Nephron (organoid): ENCODE measurements at regions not wholly inside any gene's neighbourhood (a gene's known extent, or its start where the extent isn't known, plus 50 kb on each side); places are given as distances from the start of the nearest gene placed in this dataset.

Source experiments
- H3K27ac Mint-ChIP-seq, 3 experiments: 2 replicates each; pipeline ENCODE4 v1.8.0; 2020; ENCODE audit warnings: mixed read lengths in 3 of 3, mild to moderate bottlenecking in 2 of 3, moderate library complexity in 1 of 3
- H3K27me3 Mint-ChIP-seq: 2 replicates; pipeline ENCODE4 v1.8.0; 2021; ENCODE audit warnings: low read depth, mild to moderate bottlenecking, moderate library complexity, mixed read lengths
- H3K36me3 Mint-ChIP-seq: 2 replicates; pipeline ENCODE4 v1.8.0; 2020; ENCODE audit warnings: low read depth, mixed read lengths
- H3K4me1 Mint-ChIP-seq: 2 replicates; pipeline ENCODE4 v1.8.0; 2020; ENCODE audit warnings: mixed read lengths
- H3K4me3 Mint-ChIP-seq, 3 experiments: 2 replicates each; pipeline ENCODE4 v1.8.0; 2020; ENCODE audit warnings: mild to moderate bottlenecking in 3 of 3, mixed read lengths in 3 of 3, moderate library complexity in 2 of 3
- H3K9me3 Mint-ChIP-seq: 2 replicates; pipeline ENCODE4 v1.8.0; 2020; ENCODE audit warnings: mixed read lengths
- TF ChIP-seq, protein P1 (sequence below), 3 experiments: fragments of 200-600 bp; sonication (generic); IDR thresholded peaks; one replicate each; pipeline ENCODE4 v1.5.0; 2021; ENCODE audit warnings: antibody characterized with exemption in 3 of 3; ENCODE audit not compliant: unreplicated experiment in 3 of 3

DNA sequence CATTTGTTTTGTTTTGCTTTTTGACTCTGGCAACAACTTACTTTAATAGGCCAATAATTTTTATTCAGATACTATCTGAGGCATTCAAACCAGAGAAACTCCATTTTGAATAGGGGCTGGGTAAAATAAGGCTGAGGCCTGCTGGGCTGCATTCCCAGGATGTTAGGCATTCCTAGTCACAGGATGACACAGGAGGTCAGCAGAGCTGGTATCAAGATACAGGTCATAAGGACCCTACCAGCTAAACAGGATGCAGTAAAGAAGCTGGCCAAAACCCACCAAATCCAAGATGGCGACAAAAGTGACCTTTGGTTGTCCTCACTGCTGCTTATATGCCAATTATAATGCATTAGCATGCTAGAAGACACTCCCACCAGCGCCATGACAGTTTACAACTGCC is 102.2 kb upstream of the XPO1 start:
- no peaks in the 10 kb centered on the region for H3K9me3 Mint-ChIP-seq
- H3K27ac Mint-ChIP-seq = no peak overlapping the region
- TF ChIP-seq, protein P1, sequence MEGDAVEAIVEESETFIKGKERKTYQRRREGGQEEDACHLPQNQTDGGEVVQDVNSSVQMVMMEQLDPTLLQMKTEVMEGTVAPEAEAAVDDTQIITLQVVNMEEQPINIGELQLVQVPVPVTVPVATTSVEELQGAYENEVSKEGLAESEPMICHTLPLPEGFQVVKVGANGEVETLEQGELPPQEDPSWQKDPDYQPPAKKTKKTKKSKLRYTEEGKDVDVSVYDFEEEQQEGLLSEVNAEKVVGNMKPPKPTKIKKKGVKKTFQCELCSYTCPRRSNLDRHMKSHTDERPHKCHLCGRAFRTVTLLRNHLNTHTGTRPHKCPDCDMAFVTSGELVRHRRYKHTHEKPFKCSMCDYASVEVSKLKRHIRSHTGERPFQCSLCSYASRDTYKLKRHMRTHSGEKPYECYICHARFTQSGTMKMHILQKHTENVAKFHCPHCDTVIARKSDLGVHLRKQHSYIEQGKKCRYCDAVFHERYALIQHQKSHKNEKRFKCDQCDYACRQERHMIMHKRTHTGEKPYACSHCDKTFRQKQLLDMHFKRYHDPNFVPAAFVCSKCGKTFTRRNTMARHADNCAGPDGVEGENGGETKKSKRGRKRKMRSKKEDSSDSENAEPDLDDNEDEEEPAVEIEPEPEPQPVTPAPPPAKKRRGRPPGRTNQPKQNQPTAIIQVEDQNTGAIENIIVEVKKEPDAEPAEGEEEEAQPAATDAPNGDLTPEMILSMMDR (IDR thresholded peaks at IDR 0.05; ENCODE audit: unreplicated experiment in 3 of 3) = no peak
- H3K27me3 Mint-ChIP-seq = no peaks in the 10 kb centered on the region
- H3K36me3 Mint-ChIP-seq = no peaks in the 10 kb centered on the region
- no peak overlapping the region for H3K4me3 Mint-ChIP-seq
- H3K4me1 Mint-ChIP-seq = no peaks in the 10 kb centered on the region

DNA sequence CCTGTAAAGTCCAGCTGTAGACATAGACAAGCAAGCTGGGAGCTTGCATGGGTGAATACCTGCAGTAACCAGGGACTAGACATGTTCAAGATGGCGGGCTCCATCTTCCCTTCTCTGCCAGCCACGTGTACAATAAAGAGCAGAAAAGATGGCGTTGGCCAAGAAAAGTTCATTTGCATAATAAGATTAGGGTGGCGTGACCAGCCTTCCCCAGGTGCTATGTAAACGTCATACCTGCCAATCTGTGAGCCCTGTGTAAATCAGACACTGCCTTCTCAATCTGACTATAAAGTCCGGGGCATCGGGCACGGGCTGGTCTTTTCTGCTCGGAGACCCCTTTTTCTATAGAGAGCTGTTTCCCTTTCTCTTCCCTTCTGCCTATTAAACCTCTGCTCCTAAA is 101.6 kb upstream of the XPO1 start:
- Mint-ChIP-seq H3K9me3 (no peaks in the 10 kb centered on the region), H3K27ac (no peak overlapping the region), H3K4me1 (no peaks in the 10 kb centered on the region), H3K4me3 (no peak overlapping the region), H3K36me3 (no peaks in the 10 kb centered on the region), H3K27me3 (no peaks in the 10 kb centered on the region)
- TF ChIP-seq, protein P1 (IDR thresholded peaks at IDR 0.05; ENCODE audit: unreplicated experiment in 3 of 3) = no peak

DNA sequence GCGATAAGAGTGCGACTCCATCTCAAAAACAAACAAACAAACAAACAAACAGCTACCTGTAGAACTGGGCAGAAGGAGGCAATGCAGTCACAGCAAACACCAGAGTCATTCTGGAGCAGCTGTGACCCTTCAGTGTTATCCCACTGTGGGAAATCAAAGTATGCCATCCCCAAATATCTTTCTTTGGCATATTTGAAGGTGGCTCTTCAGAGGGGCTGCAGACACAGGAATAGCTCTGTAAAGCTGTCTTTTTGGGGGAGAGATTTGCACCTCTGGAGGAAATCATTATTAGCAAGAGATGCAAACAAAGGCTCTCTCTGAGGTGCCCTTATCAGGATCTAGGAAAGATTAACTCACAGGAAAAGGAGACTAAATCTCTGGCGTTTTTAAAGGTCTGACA is 98.5 kb upstream of the XPO1 start:
- no peak overlapping the region for H3K4me3 Mint-ChIP-seq

DNA sequence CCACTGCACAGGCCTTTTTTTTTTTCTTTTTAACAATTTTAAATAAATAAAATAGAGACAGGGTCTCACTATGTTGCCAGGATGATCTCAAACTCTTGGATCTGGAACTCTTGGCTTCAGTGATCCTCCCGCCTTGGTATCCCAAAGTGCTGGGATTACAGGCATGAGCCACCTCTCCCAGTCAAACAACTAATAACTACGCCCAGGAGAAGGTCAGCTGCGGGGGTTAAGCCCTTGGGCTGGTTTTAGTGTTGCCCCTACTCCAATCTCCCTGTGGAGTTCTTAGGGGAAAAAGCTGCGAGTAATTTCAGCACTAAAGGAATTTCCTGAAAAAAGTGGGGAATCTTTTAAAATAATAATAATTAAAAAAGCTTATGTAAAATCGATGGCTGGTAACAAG is 96.4 kb upstream of the XPO1 start:
- Mint-ChIP-seq H3K36me3 (no peaks in the 10 kb centered on the region), H3K4me3 (no peak overlapping the region), H3K9me3 (no peaks in the 10 kb centered on the region), H3K27me3 (no peaks in the 10 kb centered on the region), H3K4me1 (no peaks in the 10 kb centered on the region), H3K27ac (no peak overlapping the region)
- TF ChIP-seq, protein P1 (IDR thresholded peaks at IDR 0.05; ENCODE audit: unreplicated experiment in 3 of 3) = no peak

More for the DNA sequence above, 98.5 kb upstream of the XPO1 start:
- Mint-ChIP-seq H3K9me3 (no peaks in the 10 kb centered on the region), H3K36me3 (no peaks in the 10 kb centered on the region), H3K27ac (no peak overlapping the region), H3K4me1 (no peaks in the 10 kb centered on the region), H3K27me3 (no peaks in the 10 kb centered on the region)
- TF ChIP-seq, protein P1 (IDR thresholded peaks at IDR 0.05; ENCODE audit: unreplicated experiment in 3 of 3) = no peak

DNA sequence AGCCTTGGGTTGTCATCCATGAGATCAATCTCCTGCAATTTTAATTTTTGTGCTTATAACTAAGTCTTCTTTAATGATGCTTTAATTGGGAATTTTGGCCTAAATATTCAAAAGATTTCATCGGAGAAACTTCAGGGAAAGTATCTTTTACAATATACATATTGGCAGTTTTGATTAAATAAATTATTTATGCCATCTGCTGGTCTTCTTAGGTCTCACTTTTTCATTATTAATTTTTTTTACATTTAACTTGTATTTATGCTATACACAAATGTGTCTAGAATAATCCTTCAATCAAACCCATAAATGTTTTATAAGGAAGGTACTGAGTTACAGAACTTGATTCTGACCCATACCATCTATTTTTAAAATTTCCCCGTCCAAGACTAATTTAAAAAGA is 95.1 kb upstream of the XPO1 start:
- H3K27me3 Mint-ChIP-seq = no peaks in the 10 kb centered on the region
- H3K36me3 Mint-ChIP-seq = no peaks in the 10 kb centered on the region
- TF ChIP-seq, protein P1 (IDR thresholded peaks at IDR 0.05; ENCODE audit: unreplicated experiment in 3 of 3) = no peak
- no peaks in the 10 kb centered on the region for H3K4me1 Mint-ChIP-seq
- no peak overlapping the region for H3K27ac Mint-ChIP-seq
- no peaks in the 10 kb centered on the region for H3K9me3 Mint-ChIP-seq
- H3K4me3 Mint-ChIP-seq = no peak overlapping the region

DNA sequence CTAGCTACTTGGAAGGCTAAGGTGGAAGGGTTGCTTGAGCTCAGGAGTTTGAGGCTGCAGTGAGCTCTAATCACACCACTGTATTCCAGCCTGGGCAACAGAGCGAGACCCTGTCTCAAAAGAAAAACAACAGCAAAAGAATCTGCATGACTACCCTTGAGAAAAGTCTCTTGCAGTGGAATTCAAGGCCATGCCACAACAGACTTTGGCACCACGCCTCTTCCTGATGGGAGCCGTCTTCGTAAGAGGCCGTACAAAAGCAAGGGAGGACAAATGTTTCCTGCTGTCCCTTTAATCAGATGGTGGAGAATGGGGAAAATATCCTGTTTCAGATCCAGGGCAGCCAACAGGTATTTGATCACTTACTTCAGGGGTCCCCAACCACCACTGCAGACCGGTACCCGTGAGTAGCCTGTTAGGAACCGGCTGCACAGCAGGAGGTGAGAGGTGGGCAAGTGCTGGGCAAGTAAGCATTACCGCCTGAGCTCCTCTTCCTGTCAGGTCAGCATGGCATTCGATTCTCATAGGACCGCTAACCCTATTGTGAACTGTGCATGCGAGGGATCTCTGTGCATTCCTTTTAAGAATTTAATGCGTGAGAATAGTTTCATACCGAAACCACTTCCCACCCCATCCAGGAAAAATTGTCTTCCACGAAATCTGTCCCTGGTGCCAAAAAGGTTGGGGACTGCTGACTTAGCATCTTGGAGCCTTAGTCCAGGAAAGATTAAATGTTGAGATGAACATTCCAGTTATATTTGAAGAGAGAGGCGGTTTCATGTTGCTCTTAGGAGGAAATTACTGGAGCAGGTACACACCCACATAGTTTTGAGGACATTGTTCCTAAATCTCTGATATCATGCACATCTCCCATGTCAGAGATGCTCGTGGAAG is 94.4 kb upstream of the XPO1 start:
- Mint-ChIP-seq H3K36me3 (no peaks in the 10 kb centered on the region), H3K9me3 (no peaks in the 10 kb centered on the region), H3K4me3 (no peak overlapping the region), H3K27ac (no peak overlapping the region), H3K27me3 (no peaks in the 10 kb centered on the region), H3K4me1 (no peaks in the 10 kb centered on the region)
- TF ChIP-seq, protein P1 (IDR thresholded peaks at IDR 0.05; ENCODE audit: unreplicated experiment in 3 of 3) = no peak
